Stimulated activated CD4-positive, alpha-beta T cell treated with anti-CD3 and anti-CD28 coated beads, Interleukin-15, amount 100 ng/mL, for 48 hours (primary cell): ENCODE measurements at regions not wholly inside any gene's neighbourhood (a gene's known extent, or its start where the extent isn't known, plus 50 kb on each side); places are given as distances from the start of the nearest gene placed in this dataset.

Experiments
- DNase-seq, 2 donors: peaks; one replicate each; pipeline ENCODE4 v3.0.0-alpha.2; 2020; ENCODE audit warnings: low read depth in 2 of 2

DNA sequence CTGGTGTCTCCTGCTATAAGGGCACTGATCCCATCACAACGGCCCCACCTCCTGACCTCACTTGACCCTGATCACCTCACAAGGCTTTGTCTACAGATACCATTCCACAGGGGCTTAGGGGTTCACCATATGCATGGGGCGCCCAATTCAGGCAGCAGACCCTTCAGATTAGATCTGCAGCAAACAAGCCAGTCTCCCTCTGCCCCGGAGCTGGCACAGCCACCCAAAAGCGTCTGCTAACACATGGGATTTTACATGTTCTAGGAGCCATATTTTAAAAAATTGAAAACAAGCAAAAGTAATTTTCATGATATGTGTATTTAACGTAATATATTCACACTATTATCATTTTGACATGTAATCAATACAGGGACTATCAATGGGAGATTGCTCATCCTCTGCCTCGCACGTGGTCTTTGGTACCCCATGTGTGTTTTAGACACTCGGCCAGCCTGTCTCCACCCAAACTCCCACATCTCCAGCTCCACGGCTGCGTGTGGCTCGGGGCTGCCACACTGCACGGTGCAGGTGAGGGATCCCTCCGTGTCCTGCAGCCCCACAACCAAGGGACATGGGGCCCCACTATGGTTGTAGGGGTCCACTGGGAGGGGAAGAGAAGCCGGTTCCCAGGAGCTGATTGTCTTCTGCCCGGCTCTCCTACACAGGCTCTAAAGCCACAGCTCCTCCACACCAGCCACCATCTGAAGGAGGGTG, 107.6 kb downstream of the RBFOX3 start:
- DNase-seq = no peak

DNA sequence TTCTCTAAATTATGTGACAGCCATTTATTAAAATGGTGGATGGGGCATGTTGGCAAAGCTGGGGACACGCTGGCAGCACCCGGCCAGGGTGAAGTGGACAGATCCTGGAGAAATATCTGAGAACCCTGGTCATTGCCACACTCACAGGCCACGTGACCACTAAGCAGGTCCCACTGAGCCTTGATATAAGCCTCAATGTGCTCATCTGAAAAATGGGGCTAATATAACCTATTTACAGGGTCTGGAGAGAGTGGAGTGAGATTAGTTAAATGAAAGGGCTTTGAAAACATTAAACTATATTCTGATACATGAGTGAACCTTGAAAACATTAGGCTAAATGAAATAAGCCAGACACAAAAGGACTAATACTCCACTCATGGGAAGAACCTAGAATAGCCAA, 108.9 kb downstream of the RBFOX3 start:
- DNase-seq = no peak

DNA sequence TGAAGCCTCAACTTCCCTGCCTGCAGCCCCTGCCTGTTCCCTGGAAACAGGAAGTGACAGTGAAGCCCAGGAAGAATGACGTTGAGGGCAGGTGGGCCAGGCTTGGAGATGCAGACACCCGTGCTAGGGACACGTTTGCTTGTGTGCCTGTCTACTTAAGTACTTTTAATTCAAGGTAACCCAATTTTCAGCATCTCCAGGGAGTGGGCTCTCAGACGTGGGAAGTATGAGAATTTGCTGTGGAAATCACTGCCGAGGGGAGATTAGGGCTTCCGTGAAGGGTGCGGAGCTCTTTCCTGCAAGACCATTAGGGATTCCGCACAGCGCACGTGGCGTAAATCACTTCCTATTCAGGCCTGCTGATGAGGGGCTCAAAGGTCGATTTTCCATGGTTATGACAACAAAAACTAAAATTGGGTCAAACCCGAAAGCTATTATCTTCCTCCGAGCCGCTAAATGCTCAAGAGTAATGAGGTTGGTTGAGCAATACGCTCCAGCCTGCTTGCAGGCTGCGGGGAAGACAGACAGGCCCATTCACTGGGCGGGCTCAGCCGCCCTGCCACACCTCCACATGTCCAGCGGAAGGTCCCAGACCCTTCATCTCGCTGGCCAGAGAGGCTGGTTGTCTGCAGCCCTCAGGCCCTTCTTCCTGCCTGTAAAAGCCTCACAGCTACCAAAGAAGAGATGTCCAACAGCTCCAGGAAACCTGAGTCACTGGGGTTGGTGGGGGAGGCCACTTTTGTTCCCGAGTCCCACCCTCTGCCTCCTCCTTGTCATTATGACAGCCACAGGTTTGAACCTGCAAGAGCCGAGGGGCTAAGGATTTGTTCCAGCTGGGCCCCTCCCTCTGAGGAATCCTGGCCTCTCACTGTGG, 109.9 kb downstream of the RBFOX3 start:
- no peak for DNase-seq

DNA sequence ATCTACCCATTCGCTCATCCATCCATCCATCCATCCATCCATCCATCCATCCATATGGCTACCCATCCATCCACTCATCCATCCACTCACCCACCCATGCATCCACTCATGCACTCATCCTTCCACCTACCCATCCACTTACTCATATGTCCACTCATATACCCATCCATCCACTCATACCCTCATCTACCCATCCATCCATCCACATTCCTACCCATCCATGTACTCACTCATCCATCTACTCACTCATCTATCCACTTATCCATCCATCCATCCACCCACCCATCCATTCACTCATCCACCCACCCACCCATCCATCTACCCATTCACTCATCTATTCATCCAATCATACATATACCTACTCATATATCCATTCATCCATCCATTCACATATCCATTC, 112.0 kb downstream of the RBFOX3 start:
- DNase-seq = no peak

DNA sequence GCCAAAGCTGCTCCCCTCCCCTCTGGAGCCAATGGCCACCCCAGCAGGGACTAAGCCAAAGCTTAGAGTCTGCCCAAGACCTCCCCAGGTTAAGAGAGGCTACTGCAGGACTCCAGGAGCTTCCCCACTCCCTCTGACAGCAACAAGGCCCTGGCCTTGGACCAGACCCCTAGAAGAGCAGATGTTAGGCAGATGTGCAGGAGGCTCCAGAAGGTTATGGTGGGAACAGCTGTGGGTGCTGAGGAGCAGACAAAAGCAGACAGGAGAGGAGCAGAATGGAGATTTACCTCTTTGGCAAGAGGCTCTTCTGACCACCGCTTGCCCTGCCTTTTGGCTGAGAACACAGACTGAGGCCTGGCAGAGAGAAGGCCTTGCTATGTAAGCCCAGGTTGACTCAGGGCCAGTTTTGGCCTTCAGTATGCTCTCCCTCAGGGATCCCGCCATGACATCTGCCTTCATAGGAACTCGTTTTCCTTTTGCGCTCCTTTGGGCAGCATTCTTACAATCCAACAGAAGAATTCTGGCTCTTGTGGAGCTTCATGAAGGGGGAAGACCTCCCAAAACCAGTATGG, 113.0 kb downstream of the RBFOX3 start:
- DNase-seq = no peak

DNA sequence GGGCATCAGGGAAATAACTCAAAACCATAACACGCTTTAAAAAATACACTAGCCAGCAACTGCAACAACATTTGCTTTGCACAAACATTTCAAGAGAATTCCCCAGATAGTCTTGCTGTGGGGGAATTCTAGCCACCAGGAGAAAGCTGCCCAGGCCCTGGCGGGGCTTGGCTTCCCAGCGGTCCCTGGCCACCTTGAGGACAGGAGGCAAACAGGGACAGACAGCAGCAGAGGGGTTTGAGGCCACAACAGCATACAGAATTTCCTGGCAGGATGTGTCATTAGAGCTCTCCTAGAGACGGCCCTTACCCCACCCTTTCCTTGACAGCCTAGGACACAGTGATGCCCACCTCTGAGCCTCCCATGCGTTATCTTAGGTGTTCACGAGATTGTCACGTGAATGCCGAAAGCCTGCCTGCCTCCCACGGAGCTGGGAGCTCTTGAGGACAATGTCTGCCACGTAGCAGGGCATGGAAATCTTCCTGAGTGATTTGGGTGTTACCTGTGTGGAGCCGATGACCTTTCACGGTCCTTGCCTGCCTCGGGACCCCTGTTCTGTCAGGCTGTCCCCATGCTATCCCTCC, 114.3 kb downstream of the RBFOX3 start:
- no peak for DNase-seq

DNA sequence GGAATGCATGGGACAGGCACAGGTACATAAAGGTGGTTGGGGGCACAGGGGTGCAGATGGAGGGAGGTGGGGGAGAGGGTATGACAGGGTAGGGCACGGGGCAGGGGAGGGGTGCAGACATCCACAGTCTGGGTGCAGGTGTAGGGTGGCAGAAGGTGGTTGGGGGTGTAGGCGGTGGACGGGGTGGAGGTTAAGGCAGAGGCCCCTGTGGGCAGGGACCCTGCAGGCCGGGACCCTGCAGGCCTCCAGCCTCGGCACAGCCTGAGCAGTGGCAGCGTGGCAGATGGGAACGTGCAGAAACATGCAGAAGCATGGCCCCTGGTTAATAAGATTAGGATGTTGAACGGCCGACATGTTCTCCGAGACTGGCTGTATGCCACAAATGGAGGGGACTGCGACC, 115.2 kb downstream of the RBFOX3 start:
- DNase-seq = no peak

DNA sequence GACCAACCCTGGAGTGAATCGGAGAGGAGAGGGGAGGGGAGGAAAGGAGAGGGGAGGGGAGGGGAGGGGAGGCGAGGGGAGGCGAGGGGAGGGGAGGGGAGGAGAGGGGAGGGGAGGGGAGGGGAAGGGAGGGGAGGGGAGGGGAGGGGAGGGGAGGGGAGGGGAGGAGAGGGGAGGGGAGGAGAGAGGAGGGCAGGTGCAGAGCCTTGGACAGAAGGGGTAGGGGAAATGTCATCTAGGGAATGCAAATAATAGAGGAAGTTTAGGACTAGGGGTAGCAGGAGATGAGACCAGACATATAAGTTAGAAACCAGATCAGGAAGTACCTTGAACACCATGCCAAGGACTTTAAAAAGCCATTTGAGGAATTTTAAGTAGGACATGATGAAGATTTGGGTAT, 119.8 kb downstream of the RBFOX3 start:
- no peak for DNase-seq

DNA sequence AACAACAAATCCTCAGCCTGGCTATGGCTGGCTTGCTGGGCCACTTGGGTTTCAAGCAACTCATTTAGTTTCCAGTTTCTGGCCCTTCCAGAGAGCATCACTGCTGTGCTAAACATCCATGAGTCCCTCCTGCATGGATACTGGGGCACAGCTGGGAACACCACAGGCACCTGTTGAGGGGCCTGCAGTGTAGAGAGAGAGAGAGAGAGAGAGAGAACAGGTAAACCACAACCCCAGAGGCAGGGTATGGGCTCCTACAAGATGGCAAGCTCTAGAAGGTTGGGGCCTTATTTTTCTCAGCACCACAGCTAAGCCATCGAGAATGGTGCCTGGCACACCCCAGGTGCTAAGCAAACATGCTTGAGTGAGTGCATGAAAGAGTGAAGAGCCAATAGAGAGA, 120.3 kb downstream of the RBFOX3 start:
- no peak for DNase-seq

DNA sequence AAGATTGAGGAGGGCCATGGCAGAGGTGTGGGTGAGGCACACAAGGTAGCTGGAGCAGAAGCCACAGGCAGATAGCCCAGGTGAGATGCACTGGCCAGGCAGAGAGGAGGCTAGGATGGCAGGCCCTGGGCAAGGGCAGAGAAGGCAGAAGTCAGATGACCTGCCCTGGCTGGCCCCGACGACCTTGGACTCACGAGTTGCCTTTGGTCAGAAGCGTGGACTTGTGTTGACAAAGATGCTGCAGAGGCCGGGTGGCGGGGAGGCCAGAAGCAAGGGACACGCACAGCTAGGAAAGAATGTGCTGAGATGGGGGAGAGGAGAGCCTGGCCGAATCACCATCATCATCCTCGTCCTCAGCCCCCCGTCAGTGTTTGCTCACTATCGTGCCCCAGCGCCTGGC, 123.7 kb downstream of the RBFOX3 start:
- DNase-seq = no peak

DNA sequence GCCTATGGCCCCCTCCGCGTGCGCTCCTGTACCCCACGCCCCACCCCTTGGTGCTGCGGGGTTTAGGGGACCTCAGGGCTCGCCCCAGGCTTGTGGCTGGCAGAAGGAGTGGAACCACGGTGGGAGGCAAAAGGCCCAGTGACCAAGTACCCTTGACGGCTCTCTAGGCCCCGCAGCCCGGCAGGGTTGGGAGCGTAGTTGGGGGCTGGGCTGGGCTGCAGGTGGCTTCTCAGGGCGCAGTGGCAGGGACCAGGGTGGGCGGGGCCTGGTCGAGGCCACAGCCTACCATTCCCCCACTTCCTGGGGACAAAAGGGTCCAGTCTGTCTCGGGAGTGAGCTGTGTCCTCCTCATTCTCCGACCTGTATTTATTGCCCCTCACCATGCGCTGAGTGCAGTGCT, 124.9 kb downstream of the RBFOX3 start:
- DNase-seq = no peak

DNA sequence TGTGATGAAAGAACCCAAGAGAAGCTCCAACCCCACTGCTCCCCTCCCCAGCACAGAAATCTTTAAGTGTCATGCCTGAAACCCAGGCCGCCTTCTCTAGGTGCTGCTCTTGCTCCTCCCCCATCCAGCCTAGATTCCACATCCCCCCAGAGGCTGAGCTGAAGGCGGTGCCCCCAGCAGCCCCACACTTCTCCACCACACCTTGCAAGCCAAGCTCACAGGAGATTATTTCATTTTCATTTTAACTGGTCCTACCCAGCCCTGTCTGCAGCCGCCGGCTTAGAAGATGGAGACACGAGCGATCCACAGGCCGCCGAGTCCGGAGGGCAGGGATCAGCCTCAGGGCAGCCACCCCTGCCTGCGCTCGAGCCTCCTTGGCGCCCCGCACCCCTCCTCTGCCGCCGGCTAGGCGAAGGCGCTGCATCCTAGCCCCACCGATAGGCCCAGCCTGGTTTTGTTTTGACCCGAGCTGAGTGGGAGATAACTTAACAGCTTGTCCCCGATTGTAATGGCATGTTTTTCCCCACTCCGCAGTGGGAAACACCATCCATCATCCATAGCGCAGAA, 125.3 kb downstream of the RBFOX3 start:
- no peak for DNase-seq

DNA sequence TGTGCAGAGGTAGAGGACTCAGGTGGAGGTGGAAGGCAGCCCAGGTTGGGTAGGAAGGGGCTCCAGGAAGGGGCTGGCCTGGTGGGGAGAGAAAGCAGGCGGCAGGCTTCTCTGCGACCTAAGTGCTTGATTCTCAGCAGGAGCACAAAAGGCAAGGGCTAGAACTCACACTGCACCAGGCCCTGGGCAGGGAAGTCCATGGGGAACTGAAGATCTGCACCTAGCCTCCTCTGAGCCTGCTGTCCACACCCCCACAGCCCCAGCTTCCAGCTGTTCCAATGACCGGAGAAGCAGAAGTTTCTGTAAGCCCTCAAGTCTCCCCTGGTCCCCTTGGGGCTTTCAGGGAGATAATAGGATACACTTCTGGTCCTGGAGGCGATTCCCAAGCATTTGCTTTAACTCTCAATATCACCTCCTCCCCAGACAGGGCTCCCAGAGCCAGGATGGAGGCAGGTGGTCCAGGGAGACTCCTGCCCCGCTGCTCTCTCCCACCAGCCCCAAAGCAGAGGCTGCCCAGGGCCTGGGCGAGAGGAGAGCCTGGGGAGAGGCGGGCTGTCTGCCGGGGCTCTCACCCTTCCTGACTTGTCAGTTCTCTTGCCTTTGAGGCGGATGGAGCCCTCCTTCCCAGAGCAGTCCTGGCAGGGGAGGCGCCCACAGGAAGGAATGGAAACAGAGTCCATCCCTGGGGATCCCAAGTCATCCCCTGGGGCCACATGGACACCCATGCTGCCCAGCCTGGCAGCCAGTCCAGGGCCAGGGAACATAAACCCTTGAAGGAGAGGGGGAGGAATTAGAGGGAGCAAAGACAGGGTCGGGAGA, 126.0 kb downstream of the RBFOX3 start:
- DNase-seq = no peak

DNA sequence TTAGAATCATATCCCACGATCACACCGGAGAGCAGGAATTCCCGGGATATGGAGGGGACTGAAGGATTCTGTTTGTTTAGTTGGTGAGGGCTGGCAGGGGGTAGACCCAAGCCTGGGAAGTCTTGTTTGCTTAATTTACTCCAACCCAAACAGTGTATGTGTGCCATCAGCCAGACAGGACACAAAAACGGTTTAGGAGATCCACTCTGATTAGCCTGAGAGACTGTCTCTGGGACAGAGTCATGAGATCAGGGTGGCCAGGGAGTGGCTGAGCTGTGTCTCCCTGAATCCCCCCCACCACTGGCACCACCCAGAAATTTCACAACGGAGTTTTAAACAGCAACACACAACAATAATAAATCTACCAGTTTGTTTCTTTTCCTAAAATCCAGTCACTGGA, 127.0 kb downstream of the RBFOX3 start:
- no peak for DNase-seq

DNA sequence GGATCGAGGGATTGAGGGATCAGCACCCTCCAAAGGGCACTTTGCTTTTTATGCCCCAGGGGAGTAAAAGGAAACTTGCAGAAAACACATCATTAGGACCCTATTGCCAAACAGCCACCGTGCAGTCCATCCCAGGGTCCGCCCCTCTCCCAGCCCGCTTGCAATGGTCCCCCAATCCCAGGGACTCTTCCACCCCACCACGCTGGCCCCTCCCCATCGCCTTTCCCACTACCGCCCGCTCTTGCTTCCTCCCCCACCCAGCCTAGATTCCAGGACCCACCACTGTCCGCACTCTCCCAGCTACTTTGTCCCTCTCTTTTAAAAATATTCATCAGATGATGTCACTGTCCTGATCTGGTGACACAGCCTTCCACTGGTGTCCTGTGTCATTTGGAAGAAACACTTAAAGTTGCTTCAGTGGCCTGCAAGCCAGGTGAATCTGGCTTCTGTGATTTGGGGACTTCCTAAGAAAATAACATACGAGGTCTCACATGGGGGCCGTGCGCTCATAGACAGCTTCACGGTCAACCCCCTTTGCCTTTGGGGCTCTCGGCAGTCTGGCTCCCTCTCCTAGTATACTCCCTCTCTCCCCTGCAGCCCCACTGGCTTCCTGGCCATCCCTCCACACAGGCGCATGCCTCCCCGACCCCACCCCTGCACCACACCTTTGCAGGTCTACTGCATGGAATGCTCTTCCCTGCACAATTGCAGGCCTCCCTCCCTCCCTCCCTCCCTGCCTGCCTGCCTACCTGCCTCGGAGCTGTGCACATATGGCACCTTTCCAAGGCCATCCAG, 127.9 kb downstream of the RBFOX3 start:
- DNase-seq = no peak

DNA sequence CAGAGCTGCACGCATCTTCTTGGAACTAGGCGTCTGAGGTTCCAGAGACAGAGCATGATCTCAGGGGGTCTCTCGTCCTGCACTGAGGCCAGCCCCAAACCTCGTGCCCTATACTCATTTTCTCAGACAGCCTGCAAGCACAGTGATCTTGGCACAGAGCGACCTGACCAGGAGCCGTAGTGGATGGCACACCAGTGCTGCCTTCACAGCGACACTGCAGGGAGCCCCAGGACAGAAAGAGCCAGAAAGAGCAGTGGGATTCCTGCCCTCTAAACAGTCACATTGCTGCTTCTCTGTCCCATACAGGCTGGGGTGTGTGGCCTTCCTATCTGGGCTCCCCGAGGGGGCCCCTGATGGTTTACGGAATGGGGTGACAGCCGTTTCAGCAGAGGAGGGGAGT, 131.0 kb downstream of the RBFOX3 start:
- DNase-seq = no peak

DNA sequence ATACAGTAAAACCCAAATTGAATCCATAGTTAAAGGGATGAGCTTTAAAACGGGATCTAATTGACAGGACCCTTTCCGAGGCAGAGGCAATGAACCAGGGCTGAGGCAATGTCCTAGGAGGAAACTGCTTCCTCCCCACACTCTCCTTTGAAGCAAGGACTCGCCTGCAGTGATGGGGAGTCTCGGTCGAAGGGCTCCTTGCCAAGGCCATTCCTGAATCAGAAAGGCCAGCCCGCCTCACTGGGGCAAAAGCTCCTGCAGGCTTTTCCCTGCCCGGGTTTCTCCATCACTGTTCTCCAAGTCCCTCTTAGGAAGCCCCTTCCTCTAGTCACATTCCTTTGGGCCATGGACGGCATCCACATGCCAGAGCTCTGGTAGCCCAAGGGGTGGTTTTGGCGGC, 132.0 kb downstream of the RBFOX3 start:
- DNase-seq = no peak

DNA sequence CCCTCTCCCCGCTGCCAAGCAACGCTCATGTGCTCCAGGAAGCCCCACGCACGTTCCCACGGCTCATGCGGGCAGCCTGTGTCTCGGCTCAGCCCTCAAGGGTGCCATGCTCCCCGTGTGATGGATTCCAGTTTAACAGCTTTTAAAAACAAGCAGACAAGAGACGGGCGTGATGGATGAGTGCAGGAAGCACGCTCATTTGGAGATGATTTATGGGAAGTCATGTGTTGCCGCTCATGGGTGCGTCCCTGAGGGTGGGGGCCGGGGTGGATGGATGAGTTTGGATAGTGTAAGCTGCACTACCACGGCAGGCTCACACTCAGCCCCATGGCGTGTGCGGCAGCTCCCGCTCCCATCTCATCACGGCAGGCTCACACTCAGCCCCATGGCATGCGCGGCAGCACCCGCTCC, 132.8 kb downstream of the RBFOX3 start:
- no peak for DNase-seq

DNA sequence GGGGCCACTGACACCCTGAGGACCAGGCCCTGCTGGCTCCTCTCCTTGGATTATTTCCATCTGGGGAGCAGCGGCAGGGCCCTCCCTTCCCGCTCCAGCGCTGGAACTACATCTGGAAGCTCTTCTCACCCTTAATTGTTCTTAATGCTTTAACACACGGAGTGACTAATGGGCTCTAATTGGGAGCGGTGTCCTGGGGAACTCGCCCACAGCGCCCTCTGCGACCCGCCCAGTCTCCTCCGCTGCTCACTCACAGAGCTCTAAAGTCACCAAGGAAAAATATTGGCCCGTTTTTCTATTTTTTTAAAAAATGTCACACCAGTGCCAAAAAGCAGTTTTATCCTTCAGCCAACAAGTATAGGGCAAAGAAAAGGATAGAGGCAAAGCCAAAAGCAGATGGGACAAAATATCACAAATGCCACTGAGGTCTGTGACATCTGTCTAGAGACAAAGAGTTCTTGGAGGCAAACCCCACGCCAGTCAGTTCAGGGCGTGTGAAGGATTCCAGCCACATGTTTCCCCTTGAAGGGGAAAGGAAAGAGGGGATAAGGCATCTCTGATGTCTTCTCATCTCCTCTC, 134.7 kb downstream of the RBFOX3 start:
- no peak for DNase-seq

DNA sequence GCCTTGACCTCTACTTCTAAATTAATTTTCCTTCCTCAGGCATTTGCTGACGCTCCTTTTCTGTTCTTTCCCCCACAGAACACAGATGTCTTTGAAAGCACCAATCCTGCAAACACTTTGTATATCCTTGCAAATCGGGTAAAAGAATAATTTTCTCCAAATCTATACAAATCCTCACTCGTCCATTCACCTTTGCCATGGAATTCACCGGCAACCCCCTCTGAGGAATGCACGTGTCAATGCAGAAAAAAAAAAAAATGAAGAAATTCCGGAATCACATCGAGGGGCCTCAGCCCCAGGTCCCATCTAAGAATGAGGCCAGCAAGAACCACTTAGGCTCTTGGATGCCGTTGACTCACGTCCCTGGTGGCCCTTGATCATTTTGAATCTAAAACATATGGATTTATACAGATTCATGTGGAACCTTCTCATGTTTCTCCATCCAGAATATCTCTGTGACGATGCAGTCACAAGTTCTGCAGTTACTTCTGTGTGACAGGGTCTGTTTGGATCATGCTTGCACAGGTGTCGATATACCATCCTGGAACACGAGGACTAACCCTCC, 136.9 kb downstream of the RBFOX3 start:
- DNase-seq = no peak
